ENCODE measurements at regions not wholly inside any gene's neighbourhood (a gene's known extent, or its start where the extent isn't known, plus 50 kb on each side); places are given as distances from the start of the nearest gene placed in this dataset.

- TF ChIP-seq POLR2A (IDR thresholded peaks at IDR 0.05) (no peak), POLR2AphosphoS5 (IDR thresholded peaks at IDR 0.05; ENCODE audit: insufficient read depth in 1 of 2, low read depth in 1 of 2) (no peak), CTCF (IDR thresholded peaks at IDR 0.05) (no peak)
- intact Hi-C loops (cut with DNase I), result no loop called here
- H3K27me3 ChIP-seq, result no peaks in the 10 kb centered on the region
- no peak overlapping the region for H3K27ac ChIP-seq
- DNase-seq (ENCODE audit: extremely low spot score in 2 of 2), result no peak
- no peaks in the 10 kb centered on the region for H3K9me3 ChIP-seq
- H3K36me3 ChIP-seq, result no peaks in the 10 kb centered on the region
- H3K4me1 ChIP-seq, result no peaks in the 10 kb centered on the region
- no peak overlapping the region for H3K4me3 ChIP-seq
These were observed 162.0 kb upstream of the MC4R start for GRCh38 chr18:60534538-60534937.

- H3K36me3 ChIP-seq, result no peaks in the 10 kb centered on the region
- H3K4me3 ChIP-seq, result no peak overlapping the region
- no peak for TF ChIP-seq CTCF (IDR thresholded peaks at IDR 0.05)
- TF ChIP-seq POLR2A (IDR thresholded peaks at IDR 0.05), result no peak
- TF ChIP-seq POLR2AphosphoS5 (IDR thresholded peaks at IDR 0.05; ENCODE audit: insufficient read depth in 1 of 2, low read depth in 1 of 2), result no peak
- DNase-seq (ENCODE audit: extremely low spot score in 2 of 2), result no peak
- no peaks in the 10 kb centered on the region for H3K4me1 ChIP-seq
- intact Hi-C loops (cut with DNase I), result no loop called here
- no peaks in the 10 kb centered on the region for H3K9me3 ChIP-seq
- H3K27ac ChIP-seq, result no peak overlapping the region
- H3K27me3 ChIP-seq, result no peaks in the 10 kb centered on the region
These were observed 164.5 kb upstream of the MC4R start for GRCh38 chr18:60537074-60537473.

- TF ChIP-seq POLR2A (IDR thresholded peaks at IDR 0.05), result no peak
- TF ChIP-seq POLR2AphosphoS5 (IDR thresholded peaks at IDR 0.05; ENCODE audit: insufficient read depth in 1 of 2, low read depth in 1 of 2), result no peak
- TF ChIP-seq CTCF (IDR thresholded peaks at IDR 0.05), result no peak
- no peaks in the 10 kb centered on the region for H3K4me1 ChIP-seq
- no peak overlapping the region for H3K4me3 ChIP-seq
- intact Hi-C loops (cut with DNase I), result no loop called here
- no peaks in the 10 kb centered on the region for H3K27me3 ChIP-seq
- DNase-seq (ENCODE audit: extremely low spot score in 2 of 2), result no peak
- H3K9me3 ChIP-seq, result no peaks in the 10 kb centered on the region
- no peaks in the 10 kb centered on the region for H3K36me3 ChIP-seq
- H3K27ac ChIP-seq, result no peak overlapping the region
These were observed 166.3 kb upstream of the MC4R start for GRCh38 chr18:60538891-60539290.

- H3K4me3 ChIP-seq, result no peak overlapping the region
- H3K9me3 ChIP-seq, result no peaks in the 10 kb centered on the region
- no peak overlapping the region for H3K27ac ChIP-seq
- DNase-seq (ENCODE audit: extremely low spot score in 2 of 2), result no peak
- H3K27me3 ChIP-seq, result no peaks in the 10 kb centered on the region
- intact Hi-C loops (cut with DNase I), result loop anchor here (10.0 kb wide), 1 partner anchor 547 kb away; no protein-coding TSS in a partner anchor
- H3K4me1 ChIP-seq, result no peaks in the 10 kb centered on the region
- no peaks in the 10 kb centered on the region for H3K36me3 ChIP-seq
- TF ChIP-seq CTCF (IDR thresholded peaks at IDR 0.05), result no peak
- no peak for TF ChIP-seq POLR2A (IDR thresholded peaks at IDR 0.05)
- no peak for TF ChIP-seq POLR2AphosphoS5 (IDR thresholded peaks at IDR 0.05; ENCODE audit: insufficient read depth in 1 of 2, low read depth in 1 of 2)
These were observed 169.1 kb upstream of the MC4R start for GRCh38 chr18:60541661-60542060.

- Histone ChIP-seq H3K27ac (no peak overlapping the region), H3K4me1 (no peaks in the 10 kb centered on the region), H3K36me3 (no peaks in the 10 kb centered on the region), H3K9me3 (no peaks in the 10 kb centered on the region), H3K4me3 (no peak overlapping the region), H3K27me3 (no peaks in the 10 kb centered on the region)
- intact Hi-C loops (cut with DNase I), result loop anchor here (10.0 kb wide), 1 partner anchor 549 kb away; no protein-coding TSS in a partner anchor
- no peak for DNase-seq (ENCODE audit: extremely low spot score in 2 of 2)
- no peak for TF ChIP-seq POLR2AphosphoS5 (IDR thresholded peaks at IDR 0.05; ENCODE audit: insufficient read depth in 1 of 2, low read depth in 1 of 2)
- no peak for TF ChIP-seq POLR2A (IDR thresholded peaks at IDR 0.05)
- TF ChIP-seq CTCF (IDR thresholded peaks at IDR 0.05), result no peak
These were observed 171.1 kb upstream of the MC4R start for GRCh38 chr18:60543646-60544045.
